Natural killer cell (primary cell): ENCODE measurements at regions not wholly inside any gene's neighbourhood (a gene's known extent, or its start where the extent isn't known, plus 50 kb on each side); places are given as distances from the start of the nearest gene placed in this dataset.
"Not testable (repeated sequence)": the region's sequence is repeated elsewhere in the genome, so short reads cannot be mapped to it uniquely, and the experiment has no call there.

Experiments
- ATAC-seq, 3 donors: fragments of 150-1000 bp in 2 of 3; fragments of 200-7000 bp in 1 of 3; cut with Tn5 transposase; 1 replicate in 1 of 3; 2 replicates in 2 of 3; pipeline ENCODE4 v1.10.0; 2021; ENCODE audit warnings: mild to moderate bottlenecking in 2 of 3, moderate library complexity in 2 of 3
- DNase-seq, 2 donors: peaks; one replicate each; pipeline versions ENCODE4 v3.0.0 to v3.0.0-alpha.2; 2013 to 2021; ENCODE audit warnings: mixed read lengths in 1 of 2
- H3K27ac ChIP-seq: one replicate; pipeline ENCODE4 v1.5.1; 2013; ENCODE audit warnings: mild to moderate bottlenecking, low read length
- H3K27me3 ChIP-seq: one replicate; pipeline ENCODE4 v1.6.1; 2013; ENCODE audit warnings: low read length; ENCODE audit not compliant: control insufficient read depth, insufficient read depth
- H3K36me3 ChIP-seq: one replicate; pipeline ENCODE4 v1.6.1; 2013; ENCODE audit warnings: low read length; ENCODE audit not compliant: control insufficient read depth, insufficient read depth
- H3K4me1 ChIP-seq: one replicate; pipeline ENCODE4 v1.6.1; 2013; ENCODE audit warnings: low read length; ENCODE audit not compliant: control insufficient read depth, insufficient read depth
- H3K4me3 ChIP-seq: one replicate; pipeline ENCODE4 v1.5.1; 2013; ENCODE audit warnings: low read length
- H3K9me3 ChIP-seq: one replicate; pipeline ENCODE4 v1.6.1; 2013; ENCODE audit warnings: low read length; ENCODE audit not compliant: control insufficient read depth, insufficient read depth
- H3K27ac Mint-ChIP-seq, 2 donors: one replicate each; pipeline ENCODE4 v1.8.0; 2022; ENCODE audit warnings: mild to moderate bottlenecking in 2 of 2, mixed read lengths in 2 of 2, moderate library complexity in 1 of 2
- H3K27me3 Mint-ChIP-seq, 2 donors: one replicate each; pipeline ENCODE4 v1.8.0; 2022; ENCODE audit warnings: low read depth in 2 of 2, mixed read lengths in 2 of 2
- H3K36me3 Mint-ChIP-seq: one replicate; pipeline ENCODE4 v1.8.0; 2022; ENCODE audit warnings: mixed read lengths
- H3K4me1 Mint-ChIP-seq, 2 donors: one replicate each; pipeline ENCODE4 v1.8.0; 2022; ENCODE audit warnings: mixed read lengths in 2 of 2
- H3K4me3 Mint-ChIP-seq: one replicate; pipeline ENCODE4 v1.8.0; 2022; ENCODE audit warnings: mild to moderate bottlenecking, moderate library complexity, mixed read lengths
- H3K9me3 Mint-ChIP-seq, 2 donors: one replicate each; pipeline ENCODE4 v1.8.0; 2022; ENCODE audit warnings: mixed read lengths in 2 of 2
- WGBS: methylation state at CpG from one replicate; pipeline ENCODE4 v1.1.7; 2013; ENCODE audit warnings: missing lambda C conversion rate; ENCODE audit not compliant: insufficient coverage; 5-methylcytosine and 5-hydroxymethylcytosine counted together
- intact Hi-C: fragments of 100-400 bp; cut with micrococcal nuclease; formaldehyde crosslinking; loops from one replicate; pipeline ENCODE4 v1.14.2; 2022
- TF ChIP-seq, protein P1 (sequence below): fragments of 200-600 bp; IDR thresholded peaks from one replicate; pipeline ENCODE4 v1.8.0; 2022; ENCODE audit warnings: antibody characterized with exemption

DNA sequence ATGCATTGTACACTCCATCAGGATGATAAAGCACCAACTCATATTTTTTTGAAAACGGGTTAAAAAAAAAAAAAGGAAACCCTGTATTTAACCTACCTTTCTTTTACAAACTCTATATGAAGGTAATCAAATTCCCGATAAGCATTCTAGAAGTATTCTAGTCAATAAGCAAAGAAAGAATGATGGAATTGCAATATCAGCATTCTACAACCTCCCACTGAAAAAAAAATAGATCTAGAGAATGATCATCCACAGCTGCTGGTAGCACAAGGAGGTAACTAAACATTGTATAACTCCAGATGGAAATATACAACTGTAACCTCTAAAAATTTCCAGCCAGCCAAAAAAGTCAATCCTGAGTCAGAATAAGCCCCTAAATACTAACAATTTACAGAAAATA lies 95.3 kb upstream of the DCC start:
- H3K27me3 Mint-ChIP-seq: no peaks in the 10 kb centered on the region
- intact Hi-C loops: no loop called here
- H3K27ac Mint-ChIP-seq: no peak overlapping the region
- ATAC-seq (no peak), DNase-seq (no peak)
- H3K36me3 ChIP-seq: no peaks in the 10 kb centered on the region
- H3K9me3 ChIP-seq: peaks cover 3% of the 10 kb centered on the region
- H3K4me1 Mint-ChIP-seq: no peaks in the 10 kb centered on the region
- TF ChIP-seq, protein P1, sequence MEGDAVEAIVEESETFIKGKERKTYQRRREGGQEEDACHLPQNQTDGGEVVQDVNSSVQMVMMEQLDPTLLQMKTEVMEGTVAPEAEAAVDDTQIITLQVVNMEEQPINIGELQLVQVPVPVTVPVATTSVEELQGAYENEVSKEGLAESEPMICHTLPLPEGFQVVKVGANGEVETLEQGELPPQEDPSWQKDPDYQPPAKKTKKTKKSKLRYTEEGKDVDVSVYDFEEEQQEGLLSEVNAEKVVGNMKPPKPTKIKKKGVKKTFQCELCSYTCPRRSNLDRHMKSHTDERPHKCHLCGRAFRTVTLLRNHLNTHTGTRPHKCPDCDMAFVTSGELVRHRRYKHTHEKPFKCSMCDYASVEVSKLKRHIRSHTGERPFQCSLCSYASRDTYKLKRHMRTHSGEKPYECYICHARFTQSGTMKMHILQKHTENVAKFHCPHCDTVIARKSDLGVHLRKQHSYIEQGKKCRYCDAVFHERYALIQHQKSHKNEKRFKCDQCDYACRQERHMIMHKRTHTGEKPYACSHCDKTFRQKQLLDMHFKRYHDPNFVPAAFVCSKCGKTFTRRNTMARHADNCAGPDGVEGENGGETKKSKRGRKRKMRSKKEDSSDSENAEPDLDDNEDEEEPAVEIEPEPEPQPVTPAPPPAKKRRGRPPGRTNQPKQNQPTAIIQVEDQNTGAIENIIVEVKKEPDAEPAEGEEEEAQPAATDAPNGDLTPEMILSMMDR: no peak
- H3K4me3 Mint-ChIP-seq: no peak overlapping the region
- H3K4me3 ChIP-seq: no peak overlapping the region
- H3K27ac ChIP-seq: no peak overlapping the region
- no peaks in the 10 kb centered on the region for H3K36me3 Mint-ChIP-seq
- no CpG with 5 or more reads among the region's 2 CpGs for WGBS
- H3K4me1 ChIP-seq: no peaks in the 10 kb centered on the region
- H3K9me3 Mint-ChIP-seq: peaks cover 6 to 10% of the 10 kb centered on the region in 2 donors
- H3K27me3 ChIP-seq: no peaks in the 10 kb centered on the region

DNA sequence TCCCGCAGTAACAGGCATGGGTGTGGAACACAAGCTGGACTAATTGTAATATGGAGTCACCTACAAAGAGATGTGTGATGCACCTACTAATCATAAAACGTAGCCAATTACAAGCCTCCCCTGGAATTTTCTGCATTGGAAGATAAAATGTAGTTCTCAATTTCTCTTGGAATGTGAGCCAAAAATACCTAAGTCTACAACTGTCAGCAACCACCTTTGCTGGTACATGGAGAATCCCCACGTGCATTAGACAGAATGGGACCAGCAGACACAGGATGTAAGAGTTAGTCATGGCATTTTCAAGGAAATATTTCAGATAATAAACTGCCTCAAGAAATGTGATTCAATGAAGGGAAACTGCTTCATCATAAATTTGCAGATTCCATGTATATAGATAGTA lies 85.6 kb upstream of the DCC start:
- H3K27ac Mint-ChIP-seq: no peak overlapping the region
- no peak for ATAC-seq
- no peak overlapping the region for H3K4me3 ChIP-seq
- H3K9me3 Mint-ChIP-seq: peaks cover 4% of the 10 kb centered on the region in 2 donors
- H3K27ac ChIP-seq: no peak overlapping the region
- DNase-seq: no peak
- 81% methylated on average over 2 of the region's 3 CpGs for WGBS
- no peaks in the 10 kb centered on the region for H3K36me3 ChIP-seq
- H3K36me3 Mint-ChIP-seq: no peaks in the 10 kb centered on the region
- H3K4me1 ChIP-seq: no peaks in the 10 kb centered on the region
- no peaks in the 10 kb centered on the region for H3K9me3 ChIP-seq
- H3K4me1 Mint-ChIP-seq: no peaks in the 10 kb centered on the region
- no peaks in the 10 kb centered on the region for H3K27me3 ChIP-seq
- no peaks in the 10 kb centered on the region for H3K27me3 Mint-ChIP-seq
- H3K4me3 Mint-ChIP-seq: no peak overlapping the region
- TF ChIP-seq, protein P1: no peak
- intact Hi-C loops: no loop called here

DNA sequence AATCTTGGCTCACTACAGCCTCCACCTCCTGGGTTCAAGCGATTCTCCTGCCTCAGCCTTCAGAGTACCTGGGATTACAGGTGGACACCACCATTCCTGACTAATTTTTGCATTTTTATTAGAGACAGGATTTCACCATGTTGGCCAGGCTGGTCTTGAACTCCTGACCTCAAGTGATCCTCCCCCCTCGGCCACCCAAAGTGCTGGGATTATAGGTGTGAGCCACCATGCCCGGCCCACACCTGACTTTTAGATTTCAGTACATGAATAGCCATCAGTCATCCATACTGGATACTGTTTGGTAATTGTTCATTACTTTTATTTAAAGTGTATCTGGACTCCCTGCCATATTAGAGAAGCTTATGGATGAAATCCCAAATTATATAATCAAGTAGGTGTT lies 82.6 kb upstream of the DCC start:
- H3K27ac ChIP-seq, ATAC-seq, H3K4me3 Mint-ChIP-seq, H3K4me3 ChIP-seq, H3K27me3 Mint-ChIP-seq, DNase-seq, H3K36me3 Mint-ChIP-seq, H3K36me3 ChIP-seq, H3K9me3 ChIP-seq, H3K27ac Mint-ChIP-seq, H3K4me1 Mint-ChIP-seq, H3K9me3 Mint-ChIP-seq, H3K27me3 ChIP-seq, intact Hi-C loops, H3K4me1 ChIP-seq: not testable (repeated sequence)
- WGBS: 85% methylated on average over 2 of the region's 3 CpGs

DNA sequence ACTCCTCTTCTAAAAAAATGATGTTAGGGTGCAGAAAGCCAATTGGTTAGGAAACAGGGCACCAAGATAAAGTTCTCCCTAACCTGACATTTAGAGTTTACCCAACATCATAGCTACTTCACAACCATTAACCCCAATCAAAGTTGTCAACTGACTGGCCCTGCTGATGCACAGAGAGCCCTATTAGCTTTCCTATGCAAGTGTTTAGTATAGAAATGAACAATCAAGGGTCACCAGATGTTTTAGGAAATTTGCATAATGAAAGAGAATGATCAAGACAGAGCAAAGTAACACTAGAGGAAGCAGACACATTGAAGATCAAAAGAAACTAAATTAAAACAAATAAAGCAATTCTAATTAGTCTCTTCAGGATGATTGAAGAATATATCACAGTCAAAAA lies 64.2 kb upstream of the DCC start:
- no peaks in the 10 kb centered on the region for H3K4me1 Mint-ChIP-seq
- no peak overlapping the region for H3K4me3 ChIP-seq
- H3K27ac Mint-ChIP-seq: no peak overlapping the region
- H3K4me1 ChIP-seq: no peaks in the 10 kb centered on the region
- no peaks in the 10 kb centered on the region for H3K9me3 ChIP-seq
- no peak overlapping the region for H3K4me3 Mint-ChIP-seq
- intact Hi-C loops: no loop called here
- DNase-seq (no peak), ATAC-seq (no peak)
- no peak overlapping the region for H3K27ac ChIP-seq
- no peaks in the 10 kb centered on the region for H3K36me3 ChIP-seq
- H3K27me3 ChIP-seq: no peaks in the 10 kb centered on the region
- TF ChIP-seq, protein P1: no peak
- H3K36me3 Mint-ChIP-seq: no peaks in the 10 kb centered on the region
- no peaks in the 10 kb centered on the region for H3K9me3 Mint-ChIP-seq
- no peaks in the 10 kb centered on the region for H3K27me3 Mint-ChIP-seq
